GM12873 (cell line): ENCODE measurements at regions not wholly inside any gene's neighbourhood (a gene's known extent, or its start where the extent isn't known, plus 50 kb on each side); places are given as distances from the start of the nearest gene placed in this dataset.

ENCODE experiments used
- CTCF ChIP-seq: IDR thresholded peaks from 2 replicates; pipeline ENCODE4 v1.5.1; 2012; ENCODE audit warnings: low read depth, mild to moderate bottlenecking, moderate library complexity, low read length, control low read depth; ENCODE audit not compliant: insufficient read depth; ENCODE audit errors: missing control alignments

- no peak for TF ChIP-seq CTCF
Observed at GRCh38 chr2:145721681-145722080, 1201.8 kb upstream of the ZEB2 start.

GRCh38 chr2:145715601-145716000 is 1195.7 kb upstream of the ZEB2 start:
- no peak for TF ChIP-seq CTCF

- no peak for TF ChIP-seq CTCF
Observed at GRCh38 chr2:145710303-145710702, 1190.4 kb upstream of the ZEB2 start.

DNA sequence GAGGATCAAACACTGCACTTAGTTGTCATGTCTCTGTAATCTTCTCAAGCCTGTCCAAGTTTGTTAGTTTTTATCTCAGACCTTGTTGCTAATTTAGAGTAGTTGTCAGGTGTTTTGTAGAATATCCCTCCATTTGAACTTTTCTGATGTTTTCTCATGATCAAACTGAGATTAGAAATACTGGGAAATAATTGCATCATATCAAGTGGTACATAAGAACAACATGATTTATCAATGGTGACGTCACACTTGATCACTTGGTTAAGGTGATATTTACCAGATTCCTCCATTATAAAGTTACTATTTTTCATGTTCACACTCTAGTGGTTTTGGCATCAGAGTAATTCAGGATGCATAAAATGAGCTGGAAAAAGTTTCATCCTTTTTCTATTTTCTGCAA is 1182.4 kb upstream of the ZEB2 start:
- no peak for TF ChIP-seq CTCF

DNA sequence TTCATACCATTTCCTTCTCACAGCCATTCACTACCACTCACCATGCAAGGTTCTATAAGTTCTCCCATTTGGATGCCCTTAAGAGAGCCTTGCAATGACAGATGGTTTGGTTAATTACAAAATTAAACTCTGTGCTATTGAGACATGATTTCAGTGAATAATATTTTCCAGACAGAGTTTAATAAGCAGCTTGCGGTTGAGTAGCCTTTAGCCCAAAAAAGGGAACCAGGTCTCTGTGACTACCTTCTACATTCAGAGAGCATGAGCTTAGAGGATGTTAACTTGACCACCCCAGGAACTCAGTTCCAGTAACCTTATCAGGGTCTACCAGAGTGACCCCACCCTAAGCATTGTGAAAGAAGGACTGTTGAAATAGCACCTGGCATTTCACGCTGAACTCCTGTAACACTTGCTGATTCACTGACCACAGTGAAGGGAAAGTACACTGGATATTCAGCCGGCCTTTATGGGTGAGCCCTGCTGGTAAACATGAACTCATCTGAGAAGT is 1173.1 kb upstream of the ZEB2 start:
- no peak for TF ChIP-seq CTCF

DNA sequence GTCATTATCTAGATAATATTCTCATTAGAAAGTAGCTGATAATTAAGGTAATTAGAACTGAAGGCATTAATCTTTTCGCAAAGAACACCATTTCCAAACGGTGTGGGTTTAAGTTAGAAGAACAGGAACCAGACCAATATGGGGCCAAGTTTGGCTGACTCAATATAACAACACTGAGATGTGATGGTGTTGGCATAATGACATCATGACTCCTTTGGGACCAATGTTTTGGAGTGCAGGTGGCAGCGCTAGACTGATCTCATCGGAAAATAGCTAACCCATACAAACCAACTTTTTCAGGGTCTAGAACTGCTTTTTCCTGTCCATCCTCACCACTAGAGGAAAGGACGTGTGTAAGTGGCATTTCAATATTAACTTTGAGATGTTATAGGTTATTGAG is 1171.7 kb upstream of the ZEB2 start:
- TF ChIP-seq CTCF = no peak

DNA sequence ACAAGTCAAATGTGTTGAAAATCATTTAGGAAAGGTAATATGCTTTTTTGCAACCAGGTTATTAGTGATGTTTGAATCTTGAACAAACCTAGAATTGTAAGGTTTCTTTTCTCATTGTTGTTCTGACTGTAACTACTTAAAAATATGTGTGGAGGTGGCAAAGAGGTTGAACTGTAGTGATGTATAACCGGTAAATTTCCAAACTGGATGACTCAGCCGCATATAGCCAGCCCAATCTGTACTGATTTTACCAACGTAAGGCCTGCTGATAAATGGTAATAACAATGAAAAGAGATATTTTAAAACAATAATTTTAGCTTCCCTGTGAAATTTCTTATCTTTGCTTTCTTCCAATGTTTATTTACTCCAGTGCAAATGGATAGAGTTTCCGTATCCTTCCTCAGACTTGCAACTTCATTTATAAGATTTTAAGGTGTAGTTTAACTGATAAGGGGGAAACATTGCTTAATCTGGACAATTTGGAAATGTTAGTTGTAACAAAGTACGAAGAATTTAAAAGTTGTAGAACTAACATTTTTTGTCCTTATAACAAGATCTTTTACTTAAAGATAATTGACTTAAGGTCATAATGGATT is 1170.4 kb upstream of the ZEB2 start:
- TF ChIP-seq CTCF = no peak
